Nephron (organoid): ENCODE measurements at regions not wholly inside any gene's neighbourhood (a gene's known extent, or its start where the extent isn't known, plus 50 kb on each side); places are given as distances from the start of the nearest gene placed in this dataset.

Source experiments
- H3K27ac Mint-ChIP-seq, 3 experiments: 2 replicates each; pipeline ENCODE4 v1.8.0; 2020; ENCODE audit warnings: mixed read lengths in 3 of 3, mild to moderate bottlenecking in 2 of 3, moderate library complexity in 1 of 3
- H3K27me3 Mint-ChIP-seq: 2 replicates; pipeline ENCODE4 v1.8.0; 2021; ENCODE audit warnings: low read depth, mild to moderate bottlenecking, moderate library complexity, mixed read lengths
- H3K36me3 Mint-ChIP-seq: 2 replicates; pipeline ENCODE4 v1.8.0; 2020; ENCODE audit warnings: low read depth, mixed read lengths
- H3K4me1 Mint-ChIP-seq: 2 replicates; pipeline ENCODE4 v1.8.0; 2020; ENCODE audit warnings: mixed read lengths
- H3K4me3 Mint-ChIP-seq, 3 experiments: 2 replicates each; pipeline ENCODE4 v1.8.0; 2020; ENCODE audit warnings: mild to moderate bottlenecking in 3 of 3, mixed read lengths in 3 of 3, moderate library complexity in 2 of 3
- H3K9me3 Mint-ChIP-seq: 2 replicates; pipeline ENCODE4 v1.8.0; 2020; ENCODE audit warnings: mixed read lengths
- TF ChIP-seq, protein P1 (sequence below), 3 experiments: fragments of 200-600 bp; sonication (generic); IDR thresholded peaks; one replicate each; pipeline ENCODE4 v1.5.0; 2021; ENCODE audit warnings: antibody characterized with exemption in 3 of 3; ENCODE audit not compliant: unreplicated experiment in 3 of 3

DNA sequence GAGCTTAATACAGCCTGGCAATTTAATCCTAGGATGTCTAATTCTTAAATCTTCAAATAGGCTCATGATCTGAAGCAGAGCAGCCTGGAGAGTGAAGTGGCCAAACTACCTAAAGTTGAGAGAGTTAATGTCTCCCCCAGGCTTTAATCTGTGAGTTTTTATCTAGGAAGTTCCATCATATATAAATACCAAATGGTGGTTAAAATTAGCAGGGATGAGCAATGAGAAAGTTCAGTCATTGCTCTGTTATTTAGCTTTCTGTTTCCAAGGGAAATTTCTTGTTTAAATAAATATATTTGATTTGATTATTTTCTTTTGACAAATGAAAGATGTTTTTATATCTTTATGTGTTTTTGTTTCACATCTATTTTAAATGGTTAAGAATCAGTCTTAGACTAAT is 274.4 kb upstream of the UMPS start:
- TF ChIP-seq, protein P1, sequence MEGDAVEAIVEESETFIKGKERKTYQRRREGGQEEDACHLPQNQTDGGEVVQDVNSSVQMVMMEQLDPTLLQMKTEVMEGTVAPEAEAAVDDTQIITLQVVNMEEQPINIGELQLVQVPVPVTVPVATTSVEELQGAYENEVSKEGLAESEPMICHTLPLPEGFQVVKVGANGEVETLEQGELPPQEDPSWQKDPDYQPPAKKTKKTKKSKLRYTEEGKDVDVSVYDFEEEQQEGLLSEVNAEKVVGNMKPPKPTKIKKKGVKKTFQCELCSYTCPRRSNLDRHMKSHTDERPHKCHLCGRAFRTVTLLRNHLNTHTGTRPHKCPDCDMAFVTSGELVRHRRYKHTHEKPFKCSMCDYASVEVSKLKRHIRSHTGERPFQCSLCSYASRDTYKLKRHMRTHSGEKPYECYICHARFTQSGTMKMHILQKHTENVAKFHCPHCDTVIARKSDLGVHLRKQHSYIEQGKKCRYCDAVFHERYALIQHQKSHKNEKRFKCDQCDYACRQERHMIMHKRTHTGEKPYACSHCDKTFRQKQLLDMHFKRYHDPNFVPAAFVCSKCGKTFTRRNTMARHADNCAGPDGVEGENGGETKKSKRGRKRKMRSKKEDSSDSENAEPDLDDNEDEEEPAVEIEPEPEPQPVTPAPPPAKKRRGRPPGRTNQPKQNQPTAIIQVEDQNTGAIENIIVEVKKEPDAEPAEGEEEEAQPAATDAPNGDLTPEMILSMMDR (IDR thresholded peaks at IDR 0.05; ENCODE audit: unreplicated experiment in 3 of 3), result no peak
- Mint-ChIP-seq H3K27ac (no peak overlapping the region), H3K36me3 (peaks cover 56% of the 10 kb centered on the region), H3K9me3 (no peaks in the 10 kb centered on the region), H3K4me3 (no peak overlapping the region), H3K4me1 (no peaks in the 10 kb centered on the region), H3K27me3 (no peaks in the 10 kb centered on the region)

DNA sequence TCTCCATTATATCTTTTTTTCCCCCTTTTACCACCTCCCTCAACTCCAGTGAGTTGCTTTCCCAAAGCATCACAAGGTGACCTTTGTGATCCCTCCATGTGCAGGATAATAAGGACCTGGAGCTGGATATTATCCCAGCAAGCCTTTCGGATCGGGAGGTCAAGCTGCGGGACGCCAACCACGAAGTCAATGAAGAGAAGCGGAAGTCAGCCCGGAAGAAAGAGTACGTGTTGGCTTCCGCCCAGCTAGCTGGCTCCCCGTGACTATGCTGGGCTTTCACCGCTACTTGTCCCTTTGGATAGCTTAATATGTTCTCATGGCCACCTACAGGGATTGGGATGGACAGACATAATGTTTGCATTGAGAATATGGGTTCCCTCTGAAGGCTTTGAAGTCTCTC is 273.7 kb upstream of the UMPS start:
- no peaks in the 10 kb centered on the region for H3K9me3 Mint-ChIP-seq
- TF ChIP-seq, protein P1 (IDR thresholded peaks at IDR 0.05; ENCODE audit: unreplicated experiment in 3 of 3), result no peak
- peaks cover 4% of the 10 kb centered on the region for H3K4me1 Mint-ChIP-seq
- H3K4me3 Mint-ChIP-seq, result no peak overlapping the region
- no peak overlapping the region for H3K27ac Mint-ChIP-seq
- peaks cover 51% of the 10 kb centered on the region for H3K36me3 Mint-ChIP-seq
- no peaks in the 10 kb centered on the region for H3K27me3 Mint-ChIP-seq

DNA sequence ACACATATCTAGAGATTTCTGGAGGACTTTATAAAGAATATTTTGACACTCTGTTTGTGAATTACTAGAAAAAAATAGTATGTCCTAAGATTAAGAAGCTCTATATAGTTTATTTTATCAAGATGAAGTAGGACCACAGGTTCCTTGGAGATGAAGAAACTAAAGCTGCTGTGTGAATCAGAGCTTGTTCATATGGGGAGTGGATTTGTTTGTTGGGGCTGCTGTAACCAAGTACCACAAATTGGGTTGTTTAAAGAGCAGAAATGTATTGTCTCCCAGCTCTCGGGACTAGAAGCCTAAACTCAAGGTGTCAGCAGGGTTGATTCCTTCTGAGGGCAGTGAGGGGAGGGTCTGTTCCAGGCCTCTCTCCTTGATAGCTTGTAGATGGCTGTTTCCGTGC is 270.6 kb upstream of the UMPS start:
- peaks cover 42% of the 10 kb centered on the region for H3K36me3 Mint-ChIP-seq
- H3K9me3 Mint-ChIP-seq, result no peaks in the 10 kb centered on the region
- H3K4me3 Mint-ChIP-seq, result no peak overlapping the region
- H3K27me3 Mint-ChIP-seq, result no peaks in the 10 kb centered on the region
- TF ChIP-seq, protein P1 (IDR thresholded peaks at IDR 0.05; ENCODE audit: unreplicated experiment in 3 of 3), result no peak
- no peak overlapping the region for H3K27ac Mint-ChIP-seq
- peaks cover 8% of the 10 kb centered on the region for H3K4me1 Mint-ChIP-seq

DNA sequence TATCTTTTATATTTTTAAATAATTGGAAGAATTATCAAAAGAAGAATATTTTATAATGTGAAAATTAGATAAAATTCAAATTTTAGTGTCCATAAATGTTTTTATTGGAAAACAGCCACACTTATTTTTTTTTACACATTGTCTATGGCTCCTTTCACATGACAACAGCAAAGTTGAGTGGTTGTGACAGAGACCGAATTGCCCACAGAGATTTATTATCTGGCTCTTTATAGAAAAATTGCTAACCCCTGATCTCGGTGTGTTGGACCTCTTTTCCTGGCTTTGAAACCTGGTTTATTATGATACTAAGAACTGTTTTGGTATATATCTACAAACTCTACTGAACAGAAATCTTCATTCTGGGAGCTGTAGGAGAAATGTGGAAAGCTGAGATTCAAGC is 269.1 kb upstream of the UMPS start:
- Mint-ChIP-seq H3K9me3 (no peaks in the 10 kb centered on the region), H3K4me3 (no peak overlapping the region), H3K36me3 (peaks cover 34% of the 10 kb centered on the region), H3K27me3 (no peaks in the 10 kb centered on the region), H3K27ac (peak overlapping the region in 2 of 3 experiments; percentile 6 to 42), H3K4me1 (peaks cover 8% of the 10 kb centered on the region)
- TF ChIP-seq, protein P1 (IDR thresholded peaks at IDR 0.05; ENCODE audit: unreplicated experiment in 3 of 3), result no peak

DNA sequence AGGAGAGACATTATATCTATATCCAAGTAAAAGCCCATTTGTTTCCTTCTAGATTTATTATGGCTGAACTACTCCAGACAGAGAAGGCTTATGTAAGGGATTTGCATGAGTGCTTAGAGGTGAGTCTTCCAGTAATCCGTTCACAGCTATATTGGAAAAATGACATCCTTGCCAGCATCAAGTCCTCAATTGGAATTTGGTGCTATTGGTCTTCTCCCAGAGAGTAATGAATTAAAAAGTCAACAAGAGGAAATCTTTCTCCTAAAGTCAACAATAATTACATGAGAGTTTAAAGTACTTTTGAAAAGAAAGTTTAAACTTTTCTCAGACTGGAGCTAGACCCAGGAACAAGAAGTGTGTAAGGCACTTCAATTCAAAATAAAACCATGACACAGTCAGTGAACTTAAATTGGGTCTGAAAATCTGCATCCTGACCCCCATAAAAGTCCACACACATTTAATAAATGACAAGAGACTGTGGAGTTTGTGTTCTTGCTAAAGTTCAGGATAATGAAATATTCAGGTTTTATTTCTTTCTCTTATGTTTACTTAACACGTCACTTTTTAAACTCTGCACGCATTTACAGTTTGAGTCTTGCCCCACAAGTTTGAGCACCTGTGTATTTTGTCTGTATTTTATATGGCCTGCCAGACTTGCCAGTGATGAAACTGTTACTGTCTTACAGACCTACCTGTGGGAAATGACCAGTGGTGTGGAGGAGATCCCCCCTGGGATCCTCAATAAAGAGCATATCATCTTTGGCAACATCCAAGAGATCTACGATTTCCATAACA is 268.2 kb upstream of the UMPS start:
- Mint-ChIP-seq H3K9me3 (no peaks in the 10 kb centered on the region), H3K36me3 (peaks cover 27% of the 10 kb centered on the region), H3K4me3 (no peak overlapping the region), H3K27ac (peak overlapping the region in 2 of 3 experiments; percentile 42 to 48), H3K27me3 (no peaks in the 10 kb centered on the region), H3K4me1 (peaks cover 8% of the 10 kb centered on the region)
- TF ChIP-seq, protein P1 (IDR thresholded peaks at IDR 0.05; ENCODE audit: unreplicated experiment in 3 of 3), result no peak

DNA sequence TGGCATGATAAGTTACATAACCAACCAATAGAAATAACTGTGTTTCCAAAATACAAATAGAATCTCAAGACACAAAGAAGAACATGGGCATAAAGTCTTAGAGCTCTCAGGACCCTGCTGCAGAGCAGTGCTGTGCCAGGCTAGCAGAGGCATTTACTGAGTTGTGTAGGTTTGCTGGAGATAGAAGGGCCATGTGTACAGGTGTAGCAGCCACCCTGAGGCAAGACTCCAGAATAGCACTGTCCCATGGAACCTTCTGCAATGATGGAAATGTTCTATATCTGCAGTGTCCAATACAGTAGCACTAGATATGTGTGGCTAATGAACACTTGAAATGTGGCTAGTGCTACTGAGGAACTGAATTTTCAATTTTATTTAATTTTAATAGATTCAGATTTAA is 267.0 kb upstream of the UMPS start:
- Mint-ChIP-seq H3K36me3 (peaks cover 19% of the 10 kb centered on the region), H3K9me3 (no peaks in the 10 kb centered on the region), H3K4me3 (no peak overlapping the region), H3K27ac (no peak overlapping the region), H3K27me3 (no peaks in the 10 kb centered on the region), H3K4me1 (peaks cover 8% of the 10 kb centered on the region)
- TF ChIP-seq, protein P1 (IDR thresholded peaks at IDR 0.05; ENCODE audit: unreplicated experiment in 3 of 3), result no peak
